HepG2 (cell line): ENCODE measurements at regions not wholly inside any gene's neighbourhood (a gene's known extent, or its start where the extent isn't known, plus 50 kb on each side); places are given as distances from the start of the nearest gene placed in this dataset.

Source experiments
- ATAC-seq: fragments of 200-7000 bp; cut with Tn5 transposase; 3 replicates; pipeline ENCODE4 v1.9.1; 2020; ENCODE audit warnings: mild to moderate bottlenecking, moderate library complexity
- BruUV-seq: library from RNA; stranded (reverse); fragments of 400-500 nt; replicated peaks from 2 replicates; lab custom pipeline; 2021; lab: Mats Ljungman, UMichigan
- CTCF ChIA-PET: fragments of 300-600 bp; formaldehyde crosslinking; extraction: SDS; loops from one replicate; lab custom pipeline; 2021; ENCODE audit warnings: low total read pairs, inconsistent platforms, low intra/inter-chr PET ratio; lab: Yijun Ruan, JAX
- POLR2A ChIA-PET: fragments of 350-600 bp; sonication (Branson Sonifier 250); formaldehyde crosslinking; loops from one replicate; lab custom pipeline; 2020; ENCODE audit warnings: antibody characterized with exemption, inconsistent platforms; lab: Yijun Ruan, JAX
- DNase-seq: peaks from one replicate; pipeline ENCODE4 v3.0.0-alpha.2; 2015; ENCODE audit warnings: low spot score
- FAIRE-seq: peaks from 3 replicates; lab custom pipeline; 2011; peaks lifted over from hg19 to GRCh38; lab: Jason Lieb, UNC
- H2AFZ ChIP-seq: one replicate; pipeline ENCODE4 v1.6.1; 2011; ENCODE audit warnings: low read length, inconsistent platforms
- H3K27ac ChIP-seq: fragments of 300-600 bp; 3 replicates; pipeline ENCODE4 v1.8.0; 2011; ENCODE audit warnings: mixed run types, mild to moderate bottlenecking, mixed read lengths, low read length, inconsistent platforms; ENCODE audit not compliant: insufficient read depth; ENCODE audit errors: extremely low read length
- H3K27me3 ChIP-seq, 2 experiments: fragments of 200-600 bp in 1 of 2; 2 replicates in 1 of 2; 3 replicates in 1 of 2; pipeline versions ENCODE4 v1.6.0 to v1.8.0; 2011; ENCODE audit warnings: low read length in 2 of 2, mild to moderate bottlenecking in 2 of 2, moderate library complexity in 2 of 2, inconsistent platforms in 1 of 2; ENCODE audit not compliant: insufficient read depth in 2 of 2, control insufficient read depth in 1 of 2
- H3K36me3 ChIP-seq, 2 experiments: fragments of 200-600 bp in 1 of 2; replicated peaks in 1 of 2; 2 replicates in 1 of 2; 3 replicates in 1 of 2; pipeline versions ENCODE4 v1.5.1 to v1.8.0; 2011; ENCODE audit warnings: low read length in 2 of 2, inconsistent platforms in 1 of 2; ENCODE audit not compliant: insufficient read depth in 2 of 2, control insufficient read depth in 1 of 2
- H3K4me1 ChIP-seq: 2 replicates; pipeline ENCODE4 v1.5.1; 2012; ENCODE audit warnings: low read length, inconsistent platforms; ENCODE audit not compliant: insufficient read depth
- H3K4me2 ChIP-seq: 2 replicates; pipeline ENCODE4 v1.6.0; 2011; ENCODE audit warnings: low read depth, low read length, inconsistent platforms
- H3K4me3 ChIP-seq, 3 experiments: fragments of 200-600 bp in 1 of 3; sonication (generic), shearing (Covaris generic) in 1 of 3; replicated peaks in 1 of 3; 2 replicates each; pipeline ENCODE4 v1.5.1; 2011 to 2016; ENCODE audit warnings: low read length in 3 of 3, inconsistent platforms in 2 of 3, low read depth in 2 of 3, mild to moderate bottlenecking in 2 of 3, control low read depth in 1 of 3, mixed read lengths in 1 of 3; ENCODE audit not compliant: insufficient read depth in 1 of 3
- H3K79me2 ChIP-seq: one replicate; pipeline ENCODE4 v1.6.1; 2011; ENCODE audit warnings: low read length, inconsistent platforms; ENCODE audit not compliant: insufficient read depth
- H3K9ac ChIP-seq: 2 replicates; pipeline ENCODE4 v1.6.0; 2011; ENCODE audit warnings: mild to moderate bottlenecking, low read depth, low read length, inconsistent platforms; ENCODE audit not compliant: insufficient read depth
- H3K9me3 ChIP-seq: 2 replicates; pipeline ENCODE4 v1.5.1; 2012; ENCODE audit warnings: mild to moderate bottlenecking, low read length
- H4K20me1 ChIP-seq: 2 replicates; pipeline ENCODE4 v1.6.0; 2011; ENCODE audit warnings: inconsistent platforms, mild to moderate bottlenecking, low read length, moderate library complexity; ENCODE audit not compliant: insufficient read depth
- CHD2 ChIP-seq: IDR thresholded peaks from 2 replicates; pipeline ENCODE4 v1.6.1; 2011; ENCODE audit warnings: low read depth, low read length, improper control_type of control experiment
- DR1 ChIP-seq: sonication (generic); formaldehyde crosslinking; IDR thresholded peaks from 2 replicates; pipeline ENCODE4 v1.8.0; 2021; ENCODE audit warnings: mild to moderate bottlenecking, missing genetic modification reagents, inconsistent platforms
- ZNF724P ChIP-seq: sonication (generic); formaldehyde crosslinking; IDR thresholded peaks from 2 replicates; pipeline ENCODE4 v1.8.0; 2022; ENCODE audit warnings: missing genetic modification reagents, borderline replicate concordance
- WGBS: methylation state at CpG from one replicate; pipeline ENCODE4 v1.1.6; 2017; ENCODE audit warnings: low lambda C conversion rate; 5-methylcytosine and 5-hydroxymethylcytosine counted together
- in situ Hi-C: cut with HindIII; loops from 2 replicates; pipeline ENCODE4 v1.10.0; 2017; ENCODE audit warnings: low pct_unique_long_range_greater_than_20kb; ENCODE audit not compliant: extremely low pct_ligation_motif_present
- intact Hi-C: fragments of 100-400 bp; cut with micrococcal nuclease; formaldehyde crosslinking; loops from one replicate; pipeline ENCODE4 v1.10.0; 2022; ENCODE audit not compliant: unreplicated experiment
- TF ChIP-seq, protein P1 (sequence below): sonication (generic); formaldehyde crosslinking; IDR thresholded peaks from 2 replicates; pipeline ENCODE4 v1.4.0; 2020; ENCODE audit warnings: missing genetic modification reagents
- TF ChIP-seq, protein P2 (sequence below): IDR thresholded peaks from 2 replicates; pipeline ENCODE4 v1.6.1; 2016; ENCODE audit warnings: mild to moderate bottlenecking
- TF ChIP-seq, protein P3 (sequence below): sonication (generic); formaldehyde crosslinking; conservative IDR thresholded peaks from 2 replicates; pipeline ENCODE4 v1.8.0; 2022; ENCODE audit warnings: low read depth, missing genetic modification reagents
- TF ChIP-seq, protein P4 (sequence below): sonication (generic); formaldehyde crosslinking; IDR thresholded peaks from 2 replicates; pipeline ENCODE4 v1.4.0; 2020; ENCODE audit warnings: missing genetic modification reagents, low read depth, mild to moderate bottlenecking, borderline replicate concordance

DNA sequence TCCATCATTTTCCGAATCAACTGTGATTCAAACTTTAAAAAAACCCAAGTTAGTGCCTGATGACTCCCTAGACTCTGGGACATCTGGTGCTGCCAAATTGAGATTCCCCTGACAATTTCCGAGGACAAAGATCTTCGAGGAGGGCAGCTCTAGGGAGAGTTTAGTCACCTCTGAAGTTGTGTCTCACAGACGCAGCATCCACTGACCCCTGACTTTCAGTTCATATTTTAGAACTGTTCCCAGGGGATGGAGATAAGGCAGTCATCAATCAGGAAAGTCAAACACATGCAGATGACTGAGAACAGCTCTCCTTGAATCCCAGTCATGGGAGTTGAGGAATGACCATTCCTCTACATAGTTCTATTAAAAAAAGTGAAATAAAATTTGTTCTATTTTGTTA, 643.9 kb downstream of the TRIML1 start (continued):
- TF ChIP-seq DR1 (CRISPR knock-in tag) (no peak), CHD2 (no peak)
- TF ChIP-seq, protein P1, sequence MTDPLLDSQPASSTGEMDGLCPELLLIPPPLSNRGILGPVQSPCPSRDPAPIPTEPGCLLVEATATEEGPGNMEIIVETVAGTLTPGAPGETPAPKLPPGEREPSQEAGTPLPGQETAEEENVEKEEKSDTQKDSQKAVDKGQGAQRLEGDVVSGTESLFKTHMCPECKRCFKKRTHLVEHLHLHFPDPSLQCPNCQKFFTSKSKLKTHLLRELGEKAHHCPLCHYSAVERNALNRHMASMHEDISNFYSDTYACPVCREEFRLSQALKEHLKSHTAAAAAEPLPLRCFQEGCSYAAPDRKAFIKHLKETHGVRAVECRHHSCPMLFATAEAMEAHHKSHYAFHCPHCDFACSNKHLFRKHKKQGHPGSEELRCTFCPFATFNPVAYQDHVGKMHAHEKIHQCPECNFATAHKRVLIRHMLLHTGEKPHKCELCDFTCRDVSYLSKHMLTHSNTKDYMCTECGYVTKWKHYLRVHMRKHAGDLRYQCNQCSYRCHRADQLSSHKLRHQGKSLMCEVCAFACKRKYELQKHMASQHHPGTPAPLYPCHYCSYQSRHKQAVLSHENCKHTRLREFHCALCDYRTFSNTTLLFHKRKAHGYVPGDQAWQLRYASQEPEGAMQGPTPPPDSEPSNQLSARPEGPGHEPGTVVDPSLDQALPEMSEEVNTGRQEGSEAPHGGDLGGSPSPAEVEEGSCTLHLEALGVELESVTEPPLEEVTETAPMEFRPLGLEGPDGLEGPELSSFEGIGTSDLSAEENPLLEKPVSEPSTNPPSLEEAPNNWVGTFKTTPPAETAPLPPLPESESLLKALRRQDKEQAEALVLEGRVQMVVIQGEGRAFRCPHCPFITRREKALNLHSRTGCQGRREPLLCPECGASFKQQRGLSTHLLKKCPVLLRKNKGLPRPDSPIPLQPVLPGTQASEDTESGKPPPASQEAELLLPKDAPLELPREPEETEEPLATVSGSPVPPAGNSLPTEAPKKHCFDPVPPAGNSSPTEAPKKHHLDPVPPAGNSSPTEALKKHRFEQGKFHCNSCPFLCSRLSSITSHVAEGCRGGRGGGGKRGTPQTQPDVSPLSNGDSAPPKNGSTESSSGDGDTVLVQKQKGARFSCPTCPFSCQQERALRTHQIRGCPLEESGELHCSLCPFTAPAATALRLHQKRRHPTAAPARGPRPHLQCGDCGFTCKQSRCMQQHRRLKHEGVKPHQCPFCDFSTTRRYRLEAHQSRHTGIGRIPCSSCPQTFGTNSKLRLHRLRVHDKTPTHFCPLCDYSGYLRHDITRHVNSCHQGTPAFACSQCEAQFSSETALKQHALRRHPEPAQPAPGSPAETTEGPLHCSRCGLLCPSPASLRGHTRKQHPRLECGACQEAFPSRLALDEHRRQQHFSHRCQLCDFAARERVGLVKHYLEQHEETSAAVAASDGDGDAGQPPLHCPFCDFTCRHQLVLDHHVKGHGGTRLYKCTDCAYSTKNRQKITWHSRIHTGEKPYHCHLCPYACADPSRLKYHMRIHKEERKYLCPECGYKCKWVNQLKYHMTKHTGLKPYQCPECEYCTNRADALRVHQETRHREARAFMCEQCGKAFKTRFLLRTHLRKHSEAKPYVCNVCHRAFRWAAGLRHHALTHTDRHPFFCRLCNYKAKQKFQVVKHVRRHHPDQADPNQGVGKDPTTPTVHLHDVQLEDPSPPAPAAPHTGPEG (CRISPR knock-in tag), result no peak
- TF ChIP-seq, protein P2, sequence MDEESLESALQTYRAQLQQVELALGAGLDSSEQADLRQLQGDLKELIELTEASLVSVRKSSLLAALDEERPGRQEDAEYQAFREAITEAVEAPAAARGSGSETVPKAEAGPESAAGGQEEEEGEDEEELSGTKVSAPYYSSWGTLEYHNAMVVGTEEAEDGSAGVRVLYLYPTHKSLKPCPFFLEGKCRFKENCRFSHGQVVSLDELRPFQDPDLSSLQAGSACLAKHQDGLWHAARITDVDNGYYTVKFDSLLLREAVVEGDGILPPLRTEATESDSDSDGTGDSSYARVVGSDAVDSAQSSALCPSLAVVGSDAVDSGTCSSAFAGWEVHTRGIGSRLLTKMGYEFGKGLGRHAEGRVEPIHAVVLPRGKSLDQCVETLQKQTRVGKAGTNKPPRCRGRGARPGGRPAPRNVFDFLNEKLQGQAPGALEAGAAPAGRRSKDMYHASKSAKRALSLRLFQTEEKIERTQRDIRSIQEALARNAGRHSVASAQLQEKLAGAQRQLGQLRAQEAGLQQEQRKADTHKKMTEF, result no peak
- TF ChIP-seq, all 625 proteins: peak for 0

DNA sequence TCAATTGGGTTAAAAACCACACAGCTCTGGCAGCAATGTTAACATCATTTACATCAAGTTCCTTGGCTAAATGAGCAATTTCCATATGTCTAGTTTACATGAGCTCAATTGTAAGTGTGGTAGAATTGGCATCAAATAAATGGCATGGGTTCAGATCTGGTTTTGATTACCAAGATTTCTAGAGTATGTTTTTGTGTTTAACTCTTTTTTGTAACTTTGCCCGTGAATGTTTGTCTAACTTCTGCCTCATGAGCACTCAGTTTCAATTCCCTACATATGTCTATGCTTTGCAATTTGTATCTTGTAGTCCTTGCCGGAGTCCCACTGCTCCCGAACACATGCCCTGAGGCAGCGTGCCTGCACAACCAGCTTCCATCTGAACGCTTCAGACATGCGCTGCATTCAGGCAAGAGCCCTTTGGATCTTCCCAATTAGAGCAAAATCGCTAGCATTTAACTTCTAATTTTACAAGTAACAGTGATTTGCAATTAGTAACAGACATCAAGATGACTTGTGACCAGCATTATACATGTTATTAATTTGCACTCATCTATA, 644.4 kb downstream of the TRIML1 start:
- Histone ChIP-seq H3K36me3 (no peaks in the 10 kb centered on the region), H3K4me1 (no peaks in the 10 kb centered on the region), H3K4me3 (no peak overlapping the region), H2AFZ (no peak overlapping the region), H3K27me3 (no peaks in the 10 kb centered on the region), H3K9me3 (no peaks in the 10 kb centered on the region), H3K79me2 (no peaks in the 10 kb centered on the region), H3K4me2 (no peak overlapping the region), H3K27ac (no peak overlapping the region), H3K9ac (no peak overlapping the region), H4K20me1 (no peaks in the 10 kb centered on the region)
- ATAC-seq, result no peak
- WGBS, result 11% methylated on average over 7 of the region's 7 CpGs
- CTCF ChIA-PET, result no interaction called here
- no TSS peak for BruUV-seq
- no peak for DNase-seq
- POLR2A ChIA-PET, result no interaction called here
- FAIRE-seq, result no peak
- in situ Hi-C loops (no loop called here), intact Hi-C loops (loop anchor here (5.0 kb wide), 1 partner anchor 419 kb away; no protein-coding TSS in a partner anchor)
- TF ChIP-seq, protein P3, sequence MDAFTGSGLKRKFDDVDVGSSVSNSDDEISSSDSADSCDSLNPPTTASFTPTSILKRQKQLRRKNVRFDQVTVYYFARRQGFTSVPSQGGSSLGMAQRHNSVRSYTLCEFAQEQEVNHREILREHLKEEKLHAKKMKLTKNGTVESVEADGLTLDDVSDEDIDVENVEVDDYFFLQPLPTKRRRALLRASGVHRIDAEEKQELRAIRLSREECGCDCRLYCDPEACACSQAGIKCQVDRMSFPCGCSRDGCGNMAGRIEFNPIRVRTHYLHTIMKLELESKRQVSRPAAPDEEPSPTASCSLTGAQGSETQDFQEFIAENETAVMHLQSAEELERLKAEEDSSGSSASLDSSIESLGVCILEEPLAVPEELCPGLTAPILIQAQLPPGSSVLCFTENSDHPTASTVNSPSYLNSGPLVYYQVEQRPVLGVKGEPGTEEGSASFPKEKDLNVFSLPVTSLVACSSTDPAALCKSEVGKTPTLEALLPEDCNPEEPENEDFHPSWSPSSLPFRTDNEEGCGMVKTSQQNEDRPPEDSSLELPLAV (CRISPR knock-in tag), result no peak
- TF ChIP-seq, protein P4, sequence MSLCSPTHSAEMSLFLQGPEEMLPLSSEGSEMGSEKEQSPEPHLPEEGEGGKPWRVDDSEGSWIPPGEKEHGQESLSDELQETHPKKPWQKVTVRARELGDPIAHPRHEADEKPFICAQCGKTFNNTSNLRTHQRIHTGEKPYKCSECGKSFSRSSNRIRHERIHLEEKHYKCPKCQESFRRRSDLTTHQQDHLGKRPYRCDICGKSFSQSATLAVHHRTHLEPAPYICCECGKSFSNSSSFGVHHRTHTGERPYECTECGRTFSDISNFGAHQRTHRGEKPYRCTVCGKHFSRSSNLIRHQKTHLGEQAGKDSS, result no peak
- TF ChIP-seq ZNF724P, result no peak
